Calu3 (cell line): ENCODE measurements at regions not wholly inside any gene's neighbourhood (a gene's known extent, or its start where the extent isn't known, plus 50 kb on each side); places are given as distances from the start of the nearest gene placed in this dataset.

Experiments
- BruUV-seq: library from RNA; stranded (reverse); fragments of 400-500 nt; replicated peaks from 2 replicates; lab custom pipeline; 2021; lab: Mats Ljungman, UMichigan
- CTCF ChIA-PET: fragments of 300-600 bp; sonication (Branson Sonifier 250); formaldehyde crosslinking; loops from one replicate; lab custom pipeline; 2022; ENCODE audit warnings: antibody characterized with exemption; lab: Charles Lee
- DNase-seq: peaks from one replicate; pipeline ENCODE4 v3.0.0; 2022
- H3K27ac Mint-ChIP-seq: one replicate; pipeline ENCODE4 v1.8.0; 2022; ENCODE audit warnings: mixed read lengths; ENCODE audit not compliant: unreplicated experiment
- H3K27me3 Mint-ChIP-seq: one replicate; pipeline ENCODE4 v1.8.0; 2022; ENCODE audit warnings: mixed read lengths; ENCODE audit not compliant: unreplicated experiment
- H3K36me3 Mint-ChIP-seq: one replicate; pipeline ENCODE4 v1.8.0; 2022; ENCODE audit warnings: mild to moderate bottlenecking, moderate library complexity, mixed read lengths; ENCODE audit not compliant: insufficient read depth, unreplicated experiment
- H3K4me1 Mint-ChIP-seq: one replicate; pipeline ENCODE4 v1.8.0; 2022; ENCODE audit warnings: mild to moderate bottlenecking, low read depth, mixed read lengths; ENCODE audit not compliant: unreplicated experiment
- H3K4me3 Mint-ChIP-seq: one replicate; pipeline ENCODE4 v1.8.0; 2022; ENCODE audit warnings: mild to moderate bottlenecking, low read depth, moderate library complexity, mixed read lengths; ENCODE audit not compliant: unreplicated experiment
- H3K9me3 Mint-ChIP-seq: one replicate; pipeline ENCODE4 v1.8.0; 2022; ENCODE audit warnings: low read depth, mixed read lengths; ENCODE audit not compliant: unreplicated experiment
- intact Hi-C: fragments of 100-400 bp; cut with micrococcal nuclease; formaldehyde crosslinking; loops from one replicate; pipeline ENCODE4 v1.10.0; 2022; ENCODE audit not compliant: unreplicated experiment
- TF ChIP-seq, protein P1 (sequence below): fragments of 200-600 bp; IDR thresholded peaks from one replicate; pipeline ENCODE4 v1.8.0; 2022; ENCODE audit warnings: antibody characterized with exemption; ENCODE audit not compliant: unreplicated experiment

DNA sequence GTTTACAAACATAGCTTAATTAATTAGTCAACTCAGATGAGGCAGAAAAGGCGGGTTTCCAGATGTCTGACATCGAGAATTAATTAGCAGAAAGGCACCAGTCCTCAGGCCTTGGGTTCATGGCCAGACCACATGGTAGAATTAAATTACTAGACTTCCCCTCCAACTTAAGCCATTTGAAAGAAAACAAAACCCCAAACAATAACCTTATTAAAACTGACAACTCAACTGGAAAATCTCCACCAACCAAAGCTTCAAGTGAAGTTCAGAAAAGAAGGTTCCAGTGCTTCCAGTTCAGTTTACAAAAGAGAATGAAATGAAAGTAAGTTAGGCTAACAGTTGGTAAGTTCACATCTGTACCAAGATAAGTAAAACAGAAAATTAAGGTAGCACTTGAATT is 349.5 kb downstream of the GRIN2B start:
- Mint-ChIP-seq H3K27me3 (no peaks in the 10 kb centered on the region), H3K9me3 (no peaks in the 10 kb centered on the region), H3K4me1 (no peaks in the 10 kb centered on the region), H3K27ac (no peak overlapping the region), H3K36me3 (no peaks in the 10 kb centered on the region), H3K4me3 (no peak overlapping the region)
- BruUV-seq = no TSS peak
- CTCF ChIA-PET = no interaction called here
- TF ChIP-seq, protein P1, sequence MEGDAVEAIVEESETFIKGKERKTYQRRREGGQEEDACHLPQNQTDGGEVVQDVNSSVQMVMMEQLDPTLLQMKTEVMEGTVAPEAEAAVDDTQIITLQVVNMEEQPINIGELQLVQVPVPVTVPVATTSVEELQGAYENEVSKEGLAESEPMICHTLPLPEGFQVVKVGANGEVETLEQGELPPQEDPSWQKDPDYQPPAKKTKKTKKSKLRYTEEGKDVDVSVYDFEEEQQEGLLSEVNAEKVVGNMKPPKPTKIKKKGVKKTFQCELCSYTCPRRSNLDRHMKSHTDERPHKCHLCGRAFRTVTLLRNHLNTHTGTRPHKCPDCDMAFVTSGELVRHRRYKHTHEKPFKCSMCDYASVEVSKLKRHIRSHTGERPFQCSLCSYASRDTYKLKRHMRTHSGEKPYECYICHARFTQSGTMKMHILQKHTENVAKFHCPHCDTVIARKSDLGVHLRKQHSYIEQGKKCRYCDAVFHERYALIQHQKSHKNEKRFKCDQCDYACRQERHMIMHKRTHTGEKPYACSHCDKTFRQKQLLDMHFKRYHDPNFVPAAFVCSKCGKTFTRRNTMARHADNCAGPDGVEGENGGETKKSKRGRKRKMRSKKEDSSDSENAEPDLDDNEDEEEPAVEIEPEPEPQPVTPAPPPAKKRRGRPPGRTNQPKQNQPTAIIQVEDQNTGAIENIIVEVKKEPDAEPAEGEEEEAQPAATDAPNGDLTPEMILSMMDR = no peak
- intact Hi-C loops = no loop called here
- no peak for DNase-seq

DNA sequence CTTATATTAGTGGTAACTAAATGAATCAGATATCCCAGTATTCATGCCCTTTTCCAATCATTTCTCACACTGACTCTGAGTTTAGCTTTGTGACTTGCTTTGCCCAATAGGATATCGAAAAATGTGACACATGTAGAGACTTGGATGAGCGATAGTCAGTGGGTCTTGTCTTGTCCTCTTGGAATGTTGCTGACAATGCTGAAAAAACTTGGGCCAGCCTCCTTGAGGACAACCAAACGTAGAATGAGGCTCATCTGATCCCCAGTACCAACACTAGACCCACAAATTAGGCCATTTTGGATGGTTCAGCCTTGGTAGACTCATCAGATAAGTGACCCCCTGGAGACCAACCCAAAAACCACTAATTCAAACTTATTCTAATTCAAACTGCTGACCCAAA is 351.0 kb downstream of the GRIN2B start:
- no peaks in the 10 kb centered on the region for H3K4me1 Mint-ChIP-seq
- TF ChIP-seq, protein P1 = no peak
- H3K27me3 Mint-ChIP-seq = no peaks in the 10 kb centered on the region
- H3K27ac Mint-ChIP-seq = no peak overlapping the region
- H3K36me3 Mint-ChIP-seq = no peaks in the 10 kb centered on the region
- no peak for DNase-seq
- H3K9me3 Mint-ChIP-seq = no peaks in the 10 kb centered on the region
- H3K4me3 Mint-ChIP-seq = no peak overlapping the region
- intact Hi-C loops = no loop called here
- CTCF ChIA-PET = no interaction called here
- BruUV-seq = no TSS peak

DNA sequence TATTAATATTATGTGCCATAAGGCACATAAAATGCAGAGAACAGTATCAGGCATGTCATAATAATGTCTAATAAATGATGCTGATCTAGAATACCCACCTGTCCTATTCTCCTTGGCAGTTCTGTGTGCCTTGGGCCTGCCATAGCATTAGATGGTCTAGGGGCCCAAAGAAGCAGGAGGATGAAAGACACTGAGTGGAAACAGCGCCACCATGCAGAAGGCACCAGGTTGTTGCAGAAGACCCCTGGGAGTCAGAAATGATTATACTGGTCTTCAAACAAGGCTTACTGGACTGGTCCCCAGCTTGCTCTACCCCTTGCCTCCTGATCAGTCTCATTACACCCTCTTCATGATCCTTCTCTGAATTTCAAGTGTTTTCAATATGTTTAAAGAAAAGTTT is 353.3 kb downstream of the GRIN2B start:
- Mint-ChIP-seq H3K4me3 (no peak overlapping the region), H3K4me1 (no peaks in the 10 kb centered on the region), H3K27me3 (no peaks in the 10 kb centered on the region), H3K27ac (no peak overlapping the region), H3K36me3 (no peaks in the 10 kb centered on the region), H3K9me3 (no peaks in the 10 kb centered on the region)
- TF ChIP-seq, protein P1 = no peak
- no TSS peak for BruUV-seq
- intact Hi-C loops = no loop called here
- no peak for DNase-seq
- CTCF ChIA-PET = no interaction called here

DNA sequence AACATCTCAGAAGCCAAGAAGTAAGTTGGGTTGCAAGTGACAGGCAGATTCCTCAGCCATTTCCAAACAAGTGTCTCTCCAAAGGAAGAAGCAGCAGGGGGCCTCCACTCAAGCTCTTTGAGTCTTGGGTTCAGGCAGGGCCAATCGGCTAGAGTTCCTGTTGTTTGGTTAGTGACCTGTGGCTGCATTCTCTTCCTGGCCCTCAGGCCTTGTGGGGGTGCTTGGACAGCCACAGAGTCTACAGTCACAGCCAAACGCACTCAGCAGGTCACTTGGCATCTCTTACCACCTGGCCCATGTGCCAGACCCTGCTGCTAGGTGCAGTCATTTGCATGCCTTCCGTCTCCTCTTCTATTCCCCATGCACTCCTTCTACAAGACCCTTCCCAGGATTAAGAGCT is 353.9 kb downstream of the GRIN2B start:
- Mint-ChIP-seq H3K27me3 (no peaks in the 10 kb centered on the region), H3K36me3 (no peaks in the 10 kb centered on the region), H3K27ac (no peak overlapping the region), H3K4me3 (no peak overlapping the region), H3K9me3 (no peaks in the 10 kb centered on the region), H3K4me1 (no peaks in the 10 kb centered on the region)
- TF ChIP-seq, protein P1 = no peak
- no TSS peak for BruUV-seq
- intact Hi-C loops = no loop called here
- CTCF ChIA-PET = no interaction called here
- DNase-seq = no peak
